GM10266 (cell line): ENCODE measurements at regions not wholly inside any gene's neighbourhood (a gene's known extent, or its start where the extent isn't known, plus 50 kb on each side); places are given as distances from the start of the nearest gene placed in this dataset.

ENCODE experiments used
- DNase-seq: peaks from one replicate; pipeline ENCODE4 v3.0.0; 2012; ENCODE audit errors: extremely low spot score
- TF ChIP-seq, protein P1 (sequence below): IDR thresholded peaks from 2 replicates; pipeline ENCODE4 v1.5.1; 2012; ENCODE audit warnings: mild to moderate bottlenecking, low read depth; ENCODE audit not compliant: control insufficient read depth, insufficient read depth; ENCODE audit errors: missing control alignments

GRCh38 chr13:33756929-33757328 is 61.0 kb upstream of the RFC3 start:
- no peak for DNase-seq
- TF ChIP-seq, protein P1, sequence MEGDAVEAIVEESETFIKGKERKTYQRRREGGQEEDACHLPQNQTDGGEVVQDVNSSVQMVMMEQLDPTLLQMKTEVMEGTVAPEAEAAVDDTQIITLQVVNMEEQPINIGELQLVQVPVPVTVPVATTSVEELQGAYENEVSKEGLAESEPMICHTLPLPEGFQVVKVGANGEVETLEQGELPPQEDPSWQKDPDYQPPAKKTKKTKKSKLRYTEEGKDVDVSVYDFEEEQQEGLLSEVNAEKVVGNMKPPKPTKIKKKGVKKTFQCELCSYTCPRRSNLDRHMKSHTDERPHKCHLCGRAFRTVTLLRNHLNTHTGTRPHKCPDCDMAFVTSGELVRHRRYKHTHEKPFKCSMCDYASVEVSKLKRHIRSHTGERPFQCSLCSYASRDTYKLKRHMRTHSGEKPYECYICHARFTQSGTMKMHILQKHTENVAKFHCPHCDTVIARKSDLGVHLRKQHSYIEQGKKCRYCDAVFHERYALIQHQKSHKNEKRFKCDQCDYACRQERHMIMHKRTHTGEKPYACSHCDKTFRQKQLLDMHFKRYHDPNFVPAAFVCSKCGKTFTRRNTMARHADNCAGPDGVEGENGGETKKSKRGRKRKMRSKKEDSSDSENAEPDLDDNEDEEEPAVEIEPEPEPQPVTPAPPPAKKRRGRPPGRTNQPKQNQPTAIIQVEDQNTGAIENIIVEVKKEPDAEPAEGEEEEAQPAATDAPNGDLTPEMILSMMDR, result no peak

DNA sequence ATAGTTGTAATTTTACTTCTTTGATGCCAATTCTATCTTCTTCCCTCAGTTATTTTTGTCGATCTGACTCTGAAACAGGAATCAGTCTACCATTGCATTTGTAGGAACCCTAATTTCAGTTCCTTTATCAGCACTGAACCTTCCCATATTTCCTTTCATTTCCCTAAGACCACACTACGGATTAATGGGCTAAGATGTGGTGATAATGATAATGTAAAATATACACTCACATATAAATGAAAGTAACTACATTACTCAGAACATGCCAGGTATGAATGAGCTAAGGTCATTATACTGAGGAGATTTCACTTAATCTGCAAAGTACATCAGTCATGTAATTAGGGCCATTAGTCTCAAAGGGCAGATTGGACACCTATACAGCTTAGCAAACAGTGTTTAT is 60.2 kb upstream of the RFC3 start:
- TF ChIP-seq, protein P1, result no peak
- no peak for DNase-seq

- DNase-seq, result no peak
- TF ChIP-seq, protein P1, result no peak
These were observed 59.8 kb upstream of the RFC3 start for GRCh38 chr13:33758113-33758512.

GRCh38 chr13:33761740-33762139 is 56.2 kb upstream of the RFC3 start:
- no peak for DNase-seq
- TF ChIP-seq, protein P1, result no peak

DNA sequence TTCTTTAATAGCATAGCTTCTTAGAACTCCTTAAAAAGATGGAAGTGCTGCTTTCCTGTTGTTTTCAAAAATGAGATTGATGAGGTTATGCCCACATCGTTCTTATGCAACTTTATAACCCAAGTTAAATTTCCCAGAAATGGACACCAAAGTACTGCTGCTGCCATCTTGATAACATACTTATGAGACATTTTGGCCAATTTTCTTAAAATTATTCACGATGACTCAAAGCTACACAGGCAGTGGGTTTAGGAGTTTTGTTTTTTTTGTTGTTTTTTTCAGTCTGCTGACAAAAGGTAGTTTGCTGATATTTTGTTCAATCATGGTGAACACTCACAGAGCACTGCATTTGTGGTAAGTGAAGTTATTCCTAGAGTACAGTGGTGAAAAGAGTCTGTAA is 54.9 kb upstream of the RFC3 start:
- DNase-seq, result no peak
- TF ChIP-seq, protein P1, result no peak

DNA sequence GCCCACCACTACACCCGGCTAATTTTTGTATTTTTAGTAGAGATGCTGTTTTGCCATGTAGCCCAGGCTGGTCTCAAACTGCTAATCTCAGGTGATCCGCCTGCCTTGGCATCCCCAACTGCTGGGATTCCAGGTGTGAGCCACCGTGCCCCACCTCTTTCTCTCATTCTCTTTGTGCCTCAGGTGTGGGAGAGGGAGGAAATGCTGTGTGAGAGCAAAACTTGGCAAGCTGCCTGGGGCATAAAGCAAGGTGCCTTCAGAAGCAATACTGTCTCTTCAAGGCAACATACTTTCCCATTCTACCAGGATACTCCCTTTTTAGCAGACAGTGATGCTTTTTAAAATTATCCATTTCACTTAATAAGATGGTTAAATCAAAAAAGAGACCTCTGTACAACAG is 53.2 kb upstream of the RFC3 start:
- TF ChIP-seq, protein P1, result no peak
- DNase-seq, result no peak

GRCh38 chr13:33766329-33767123 is 51.4 kb upstream of the RFC3 start:
- TF ChIP-seq, protein P1, result no peak
- DNase-seq, result no peak
